Endothelial cell of umbilical vein (primary cell): ENCODE measurements at regions not wholly inside any gene's neighbourhood (a gene's known extent, or its start where the extent isn't known, plus 50 kb on each side); places are given as distances from the start of the nearest gene placed in this dataset.

Experiments
- POLR2A ChIP-seq: IDR thresholded peaks from 2 replicates; pipeline ENCODE4 v1.6.1; 2012; ENCODE audit warnings: low read depth, mild to moderate bottlenecking, control low read depth, low read length
- TF ChIP-seq, protein P1 (sequence below), 2 donors: IDR thresholded peaks; 1 replicate in 1 of 2; 2 replicates in 1 of 2; pipeline ENCODE4 v1.5.1; 2011; ENCODE audit warnings: low read length in 2 of 2, mild to moderate bottlenecking in 2 of 2, moderate library complexity in 2 of 2, control low read depth in 1 of 2, inconsistent platforms in 1 of 2, low read depth in 1 of 2; ENCODE audit not compliant: insufficient read depth in 1 of 2; ENCODE audit errors: extremely low read depth in 1 of 2

DNA sequence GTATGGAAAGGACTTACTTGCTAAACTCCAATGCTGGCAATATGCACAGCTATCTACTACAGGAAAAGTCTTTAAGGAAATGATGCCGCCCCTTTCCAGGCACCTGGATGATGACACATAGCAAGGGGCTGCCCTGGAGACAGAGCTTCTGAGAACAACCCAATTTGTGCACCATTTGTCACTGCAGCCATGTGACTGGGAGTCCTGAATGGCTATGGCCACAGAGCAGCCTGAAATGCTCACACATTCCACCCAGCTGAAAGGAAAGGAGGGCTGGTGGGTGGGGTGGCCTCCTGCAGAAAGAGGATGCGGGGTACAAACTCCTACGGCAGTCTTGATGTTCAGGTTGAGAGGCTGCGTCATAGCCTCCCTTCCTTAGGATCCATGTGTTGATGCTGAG lies 70.1 kb upstream of the FSTL4 start:
- no peak for TF ChIP-seq POLR2A
- TF ChIP-seq, protein P1, sequence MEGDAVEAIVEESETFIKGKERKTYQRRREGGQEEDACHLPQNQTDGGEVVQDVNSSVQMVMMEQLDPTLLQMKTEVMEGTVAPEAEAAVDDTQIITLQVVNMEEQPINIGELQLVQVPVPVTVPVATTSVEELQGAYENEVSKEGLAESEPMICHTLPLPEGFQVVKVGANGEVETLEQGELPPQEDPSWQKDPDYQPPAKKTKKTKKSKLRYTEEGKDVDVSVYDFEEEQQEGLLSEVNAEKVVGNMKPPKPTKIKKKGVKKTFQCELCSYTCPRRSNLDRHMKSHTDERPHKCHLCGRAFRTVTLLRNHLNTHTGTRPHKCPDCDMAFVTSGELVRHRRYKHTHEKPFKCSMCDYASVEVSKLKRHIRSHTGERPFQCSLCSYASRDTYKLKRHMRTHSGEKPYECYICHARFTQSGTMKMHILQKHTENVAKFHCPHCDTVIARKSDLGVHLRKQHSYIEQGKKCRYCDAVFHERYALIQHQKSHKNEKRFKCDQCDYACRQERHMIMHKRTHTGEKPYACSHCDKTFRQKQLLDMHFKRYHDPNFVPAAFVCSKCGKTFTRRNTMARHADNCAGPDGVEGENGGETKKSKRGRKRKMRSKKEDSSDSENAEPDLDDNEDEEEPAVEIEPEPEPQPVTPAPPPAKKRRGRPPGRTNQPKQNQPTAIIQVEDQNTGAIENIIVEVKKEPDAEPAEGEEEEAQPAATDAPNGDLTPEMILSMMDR (IDR thresholded peaks at IDR 0.05; ENCODE audit: extremely low read depth in 1 of 2, insufficient read depth in 1 of 2, low read depth in 1 of 2, low read length in 2 of 2) = no peak
